Activated CD4-positive, alpha-beta T cell treated with anti-CD3 and anti-CD28 coated beads, Interleukin-2, amount 50 U/mL, for 4 hours (primary cell): ENCODE measurements at regions not wholly inside any gene's neighbourhood (a gene's known extent, or its start where the extent isn't known, plus 50 kb on each side); places are given as distances from the start of the nearest gene placed in this dataset.

ENCODE experiments used
- DNase-seq, 2 experiments: peaks; one replicate each; pipeline ENCODE4 v3.0.0-alpha.2; 2020

DNA sequence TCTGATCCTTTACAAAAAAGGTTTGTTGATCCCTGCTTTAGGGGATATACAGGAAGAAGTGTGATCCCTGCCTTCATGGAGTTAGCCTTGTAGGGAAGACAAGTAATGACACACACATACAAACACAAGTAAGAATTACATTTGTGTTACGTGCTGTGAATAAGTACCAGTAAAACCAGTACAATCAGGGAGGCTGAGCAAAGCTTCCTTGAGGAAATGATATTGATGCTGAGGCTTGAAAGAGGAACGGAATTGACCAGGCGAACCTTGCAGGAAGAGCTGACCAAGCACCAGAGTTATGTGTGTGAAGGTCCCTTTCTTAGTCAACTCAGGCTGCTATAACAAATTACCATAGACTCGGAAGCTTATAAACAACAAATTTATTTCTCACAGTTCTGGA lies 83.6 kb upstream of the CACUL1 start:
- no peak for DNase-seq

DNA sequence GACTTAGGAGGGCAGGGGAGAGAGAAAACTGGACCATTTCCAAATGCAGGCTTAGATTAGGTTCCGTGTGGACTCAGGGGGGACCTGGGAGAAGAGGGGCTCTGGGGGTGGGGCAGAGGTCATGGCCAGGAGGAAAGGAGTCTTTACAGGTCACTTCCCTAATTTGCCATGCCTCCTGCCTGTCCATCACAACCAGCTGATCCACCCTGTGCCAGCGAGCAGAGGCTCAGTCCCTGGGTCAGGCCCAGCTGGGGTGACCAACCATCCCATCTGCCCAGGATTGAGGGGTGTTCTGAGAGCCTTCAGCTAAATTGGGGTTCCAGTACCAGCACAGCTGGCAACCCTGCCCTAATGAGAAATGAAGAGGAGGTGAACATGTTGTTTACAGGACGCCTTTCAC lies 84.6 kb upstream of the CACUL1 start:
- no peak for DNase-seq

DNA sequence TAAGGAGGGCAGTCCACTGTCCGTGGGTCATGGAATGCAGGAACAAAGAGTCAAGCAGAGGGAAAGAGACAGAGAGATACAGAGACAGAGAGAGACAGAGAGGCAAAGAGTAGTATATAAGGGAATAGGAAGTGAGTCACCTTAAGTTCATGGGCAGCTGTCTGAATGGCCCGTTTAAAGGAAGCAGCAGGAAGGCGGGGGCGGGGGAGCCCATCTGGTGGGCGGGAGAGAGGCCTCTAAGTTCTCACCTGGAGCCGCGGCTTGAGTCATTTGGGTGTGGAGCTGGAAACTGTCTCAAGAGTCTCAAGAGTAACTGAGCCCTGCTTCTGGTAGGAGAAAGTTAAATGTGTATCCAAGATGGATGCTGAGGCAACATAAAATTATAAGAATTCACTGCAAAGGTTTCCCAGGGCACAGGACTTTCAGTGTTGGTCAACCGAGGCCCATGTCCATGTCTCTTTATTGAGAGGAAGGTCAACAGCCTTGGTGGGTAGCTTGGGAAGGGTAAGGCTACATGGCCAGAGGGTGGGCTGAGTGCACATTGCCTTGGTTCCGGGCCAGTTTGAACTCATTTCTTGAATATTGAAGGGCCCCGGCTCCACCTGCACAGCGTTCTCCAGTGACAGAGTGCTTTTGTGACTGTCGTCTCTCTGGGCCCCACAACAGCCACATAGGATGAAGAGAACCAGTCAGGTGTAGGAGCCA lies 85.5 kb upstream of the CACUL1 start:
- peak; percentile 33 to 43 for DNase-seq

DNA sequence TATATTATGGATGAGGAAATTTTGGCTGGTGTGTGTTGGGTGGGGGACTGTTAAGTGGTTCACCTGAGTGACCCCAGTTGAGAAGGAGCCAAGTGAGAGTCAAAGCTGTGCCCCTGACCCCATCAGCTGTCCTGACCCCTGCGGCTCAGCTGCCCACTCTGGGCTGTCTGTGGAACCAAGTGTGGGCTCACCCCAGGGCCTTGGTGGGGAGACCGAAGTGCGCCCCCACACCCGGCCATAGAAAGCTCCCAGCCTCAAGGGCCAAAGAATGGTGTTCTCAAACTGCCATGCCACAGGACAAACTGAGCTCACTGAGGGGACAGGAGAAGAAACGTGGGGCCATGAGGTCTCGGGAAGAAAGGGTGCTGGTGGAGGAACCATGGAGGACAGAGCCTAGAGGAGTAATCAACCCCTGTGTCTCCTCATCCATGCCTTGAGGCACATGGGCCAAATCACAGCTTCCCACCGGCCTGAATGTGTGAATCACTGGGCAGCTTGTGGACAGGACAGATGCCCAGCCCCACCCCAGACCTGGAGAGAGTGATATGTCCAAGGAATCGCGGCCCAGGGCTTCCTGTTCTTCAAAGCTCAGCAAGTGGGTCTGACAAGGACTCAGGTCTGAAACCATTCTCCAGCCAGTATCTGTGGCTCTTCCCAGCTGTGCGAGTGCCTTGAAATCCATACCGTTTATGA lies 86.2 kb upstream of the CACUL1 start:
- DNase-seq = no peak

DNA sequence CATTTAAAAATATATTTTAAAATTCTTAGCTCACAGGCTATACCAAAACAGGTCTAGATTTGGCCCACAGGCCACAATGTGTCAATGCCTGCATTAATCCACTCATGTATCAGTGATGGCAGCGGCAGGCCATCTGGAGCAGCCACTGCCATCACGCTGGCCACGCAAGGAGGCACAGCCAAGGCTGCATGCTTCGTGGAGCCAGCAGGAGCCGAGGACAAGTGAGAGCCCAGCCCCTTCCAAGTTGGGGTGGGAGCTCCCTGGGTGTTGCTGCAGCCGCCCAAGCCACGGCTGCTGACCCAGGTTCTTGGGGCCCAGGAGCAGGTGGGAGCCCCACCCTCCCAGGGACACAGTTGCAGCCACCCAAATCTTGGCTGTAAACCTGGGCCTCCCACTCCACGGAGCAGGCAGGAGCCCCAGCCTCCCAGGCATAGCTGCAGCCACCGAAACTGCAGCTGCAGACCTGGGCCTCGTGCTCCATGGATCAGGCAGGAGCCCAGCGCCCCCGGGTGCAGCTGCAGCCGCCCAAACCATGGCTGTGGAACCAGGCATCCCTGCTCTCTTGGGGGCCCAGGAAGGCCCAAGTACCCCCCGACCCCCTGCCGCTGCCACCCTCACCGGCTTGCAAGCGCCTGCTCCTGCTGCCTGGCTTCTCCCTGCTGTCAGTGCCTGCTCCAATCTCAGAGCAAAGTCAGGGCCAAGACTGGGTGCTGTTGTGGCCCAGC lies 87.3 kb upstream of the CACUL1 start:
- DNase-seq = no peak

DNA sequence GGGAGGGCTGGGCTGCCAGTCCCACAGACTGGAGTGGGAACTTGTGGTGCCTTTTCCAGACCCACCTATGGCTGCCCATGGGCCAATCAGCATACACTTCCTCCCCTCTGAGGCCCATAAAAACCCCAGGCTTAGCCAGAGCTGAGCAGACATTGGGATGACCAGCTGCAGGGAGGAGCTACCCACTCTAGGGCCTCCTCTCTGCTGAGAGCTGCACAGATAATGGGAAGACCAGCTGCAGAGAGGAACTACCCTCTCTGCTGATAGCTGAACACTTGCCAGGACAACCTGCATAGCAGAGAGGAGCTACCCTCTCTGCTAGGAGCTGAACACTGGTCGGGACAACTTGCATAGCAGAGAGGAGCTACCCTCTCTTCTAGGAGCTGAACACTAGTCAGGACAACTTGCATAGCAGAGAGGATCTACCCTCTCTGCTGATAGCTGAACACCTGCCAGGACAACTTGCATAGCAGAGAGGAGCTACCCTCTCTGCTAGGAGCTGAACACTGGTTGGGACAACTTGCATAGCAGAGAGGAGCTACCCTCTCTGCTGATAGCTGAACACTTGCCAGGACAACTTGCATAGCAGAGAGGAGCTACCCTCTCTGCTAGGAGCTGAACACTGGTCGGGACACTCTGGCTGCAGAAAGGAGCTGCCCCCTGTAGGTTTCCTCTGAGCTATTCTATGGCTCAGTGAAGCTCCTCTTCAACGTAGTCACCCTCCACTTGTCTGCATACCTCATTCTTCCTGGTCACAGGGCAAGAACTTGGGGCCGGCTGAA lies 88.3 kb upstream of the CACUL1 start:
- no peak for DNase-seq

DNA sequence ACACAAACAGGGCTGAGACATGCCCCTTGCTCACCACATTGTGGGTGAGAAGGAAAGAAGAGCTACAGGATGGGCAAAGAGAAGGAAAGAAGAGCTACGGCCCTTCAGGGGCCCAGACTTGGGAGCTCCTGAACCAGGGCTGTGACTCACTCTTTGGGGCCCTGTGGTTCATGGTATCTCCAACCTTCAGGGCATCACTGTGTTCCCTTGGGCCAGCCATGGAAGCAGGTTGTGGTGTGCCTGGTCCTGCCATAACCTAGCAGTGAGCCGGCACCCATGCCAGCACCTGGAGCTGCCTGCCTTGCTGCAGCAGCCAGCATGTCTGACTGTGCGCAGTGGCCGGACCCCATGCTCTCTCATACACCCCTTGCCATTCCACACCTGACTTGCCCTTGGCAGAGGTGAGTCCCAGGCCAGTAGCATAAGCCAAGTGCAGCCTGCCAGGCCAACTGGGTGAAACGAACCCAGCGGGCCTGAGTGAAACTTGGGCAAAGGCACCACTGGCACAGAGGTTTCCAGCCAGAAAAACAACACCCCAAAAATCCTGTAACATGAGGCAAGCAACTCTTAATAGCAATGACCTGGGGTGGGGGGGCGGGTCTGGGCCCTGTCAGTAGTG lies 89.0 kb upstream of the CACUL1 start:
- DNase-seq = no peak

DNA sequence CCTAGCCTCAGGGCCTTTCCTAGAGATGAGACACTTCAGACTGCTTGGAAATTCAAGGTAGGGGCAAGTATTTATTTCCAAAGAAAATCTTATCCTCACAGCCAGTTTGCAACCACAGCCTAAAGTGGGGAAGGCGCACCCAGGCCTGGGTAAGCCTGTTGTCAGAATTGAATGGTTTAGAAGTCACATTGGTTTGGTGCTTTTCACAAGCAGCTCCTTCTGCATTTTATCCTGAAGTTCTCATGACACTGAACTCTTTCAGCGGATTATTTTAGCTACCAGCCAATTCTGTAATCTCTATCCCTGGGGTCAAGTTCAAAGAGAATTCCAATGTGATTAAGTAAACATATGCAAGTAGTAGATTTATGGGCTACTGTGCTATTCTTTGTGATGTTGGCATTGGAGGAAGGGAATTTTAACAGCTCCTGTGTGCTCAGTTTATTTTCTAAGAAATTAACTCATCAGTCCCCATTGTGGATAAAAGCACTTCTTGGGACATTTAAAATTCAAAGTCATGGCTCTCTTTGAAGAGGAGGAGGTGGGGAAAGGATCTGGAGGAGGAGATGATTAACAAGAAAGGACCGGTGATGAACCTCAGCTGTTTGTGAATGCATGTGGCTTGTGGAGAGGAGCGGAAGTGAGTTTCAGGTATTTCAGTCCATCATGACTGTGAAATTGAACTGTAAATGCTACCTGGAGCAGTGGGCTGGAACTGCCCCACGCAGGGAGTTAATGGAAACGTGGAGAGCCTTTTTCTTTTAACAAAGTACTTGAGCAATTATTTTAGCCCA lies 90.2 kb upstream of the CACUL1 start:
- no peak for DNase-seq

DNA sequence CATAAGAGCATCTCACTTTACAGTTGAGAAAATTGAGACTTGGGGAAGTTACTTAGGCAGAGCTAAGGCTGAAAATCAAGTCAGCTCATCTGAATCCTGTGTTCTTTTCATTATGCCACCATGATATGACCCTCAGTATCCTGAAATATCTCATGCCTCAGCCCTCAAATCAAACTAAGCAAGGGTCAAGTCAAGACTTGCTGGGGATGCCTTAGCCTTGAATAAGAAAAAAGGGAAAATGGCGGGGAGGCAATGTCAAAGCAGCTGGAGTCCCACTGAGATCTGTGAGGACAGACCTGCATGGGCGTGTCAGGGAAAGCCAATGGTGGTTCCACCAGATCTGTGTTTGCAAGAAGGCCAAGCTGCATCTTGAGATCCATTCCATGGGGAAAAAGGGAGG lies 91.0 kb upstream of the CACUL1 start:
- DNase-seq = no peak

DNA sequence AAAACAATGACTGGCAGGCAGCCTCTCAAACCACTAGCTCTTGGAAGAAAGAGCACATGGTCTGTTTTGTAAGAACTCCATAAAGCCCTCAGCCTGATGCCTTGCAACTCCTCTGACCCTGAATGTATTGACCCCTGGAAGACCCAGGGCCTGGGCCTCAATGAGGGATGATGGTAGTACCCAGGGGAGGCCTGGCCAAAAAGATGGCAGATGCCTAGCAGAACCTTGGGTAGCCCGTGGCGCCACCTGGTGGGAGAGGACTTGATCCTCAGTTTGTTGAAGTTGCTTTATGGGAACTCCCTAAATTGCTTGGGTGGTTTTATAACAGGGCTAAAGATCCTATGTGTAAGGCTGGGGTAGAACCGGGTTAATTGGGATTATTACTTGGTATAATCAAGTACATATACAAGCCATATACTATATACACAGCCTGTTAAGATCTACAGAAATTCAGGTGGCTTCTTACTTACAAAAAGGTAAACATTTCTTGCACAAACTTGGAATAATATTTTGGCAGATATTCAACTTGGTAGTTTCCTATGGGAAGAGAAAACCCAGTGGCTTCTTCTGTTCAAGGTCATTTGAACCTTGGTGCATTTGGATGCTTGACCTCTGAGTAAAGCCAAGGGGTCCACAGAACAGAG lies 95.8 kb upstream of the CACUL1 start:
- peak; percentile 53 to 54 for DNase-seq

DNA sequence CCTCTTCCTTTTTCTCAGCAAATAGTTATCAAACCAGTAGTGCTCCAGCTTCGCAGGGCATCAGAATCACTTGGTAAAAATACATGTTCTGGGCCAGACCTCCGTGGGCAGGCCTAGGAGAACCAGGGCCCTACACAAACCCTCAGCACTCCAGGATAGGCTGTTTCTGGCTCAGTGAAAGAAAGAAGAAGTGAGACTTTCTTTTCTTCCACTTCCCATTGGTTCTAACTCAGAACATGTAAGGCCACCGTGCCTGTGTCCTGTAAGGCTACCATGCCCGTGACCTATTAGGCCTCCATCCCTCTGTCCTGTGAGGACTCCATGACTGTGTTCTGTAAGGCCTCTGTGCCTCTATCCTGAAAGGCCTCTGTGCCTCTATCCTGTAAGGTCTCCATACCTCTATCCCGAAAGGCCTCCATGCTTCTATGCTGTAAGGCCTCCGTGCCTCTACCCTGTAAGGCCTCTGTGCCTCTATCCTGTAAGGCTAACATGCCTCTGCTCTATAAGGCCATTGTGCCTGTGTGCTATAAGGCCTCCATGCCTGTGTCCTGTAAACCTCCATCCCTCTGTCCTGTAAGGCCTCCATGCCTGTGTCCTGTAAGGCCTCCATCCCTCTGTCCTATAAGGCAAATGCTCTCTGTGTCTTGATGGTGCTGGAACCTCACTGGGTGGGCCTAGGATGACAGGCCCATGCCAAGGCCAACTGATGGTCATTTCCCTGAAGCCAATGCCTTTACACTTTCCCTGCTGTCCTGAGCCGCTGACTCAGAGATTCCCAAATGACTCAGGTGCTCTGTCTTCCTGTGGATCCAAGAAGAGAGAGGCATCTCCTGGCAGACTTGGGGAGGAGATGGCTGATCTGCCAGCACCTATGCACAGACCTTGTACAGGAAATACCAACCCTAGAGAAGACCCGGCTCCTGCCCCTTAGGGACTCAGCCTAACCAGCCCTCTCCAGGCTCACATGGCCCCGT lies 96.6 kb upstream of the CACUL1 start:
- no peak for DNase-seq

DNA sequence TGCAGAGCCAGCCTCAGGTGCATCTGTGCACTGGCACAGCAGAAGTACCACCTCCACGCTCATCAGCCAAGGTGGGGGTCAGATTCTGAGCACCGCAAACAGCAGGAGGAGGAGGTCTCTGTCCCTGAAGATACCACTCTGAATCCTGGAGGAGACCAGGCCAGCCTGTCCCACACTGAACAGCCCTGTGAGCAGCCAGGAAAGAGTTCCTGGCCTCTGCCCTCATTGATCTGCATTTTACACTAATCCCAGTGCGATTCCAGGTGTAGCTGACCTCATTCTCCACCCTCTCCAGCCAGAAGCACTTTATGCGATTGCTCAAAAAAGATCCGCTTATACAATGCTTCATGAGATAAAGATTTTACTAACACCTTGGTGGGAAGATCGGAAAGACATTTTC lies 99.1 kb upstream of the CACUL1 start:
- DNase-seq = no peak

DNA sequence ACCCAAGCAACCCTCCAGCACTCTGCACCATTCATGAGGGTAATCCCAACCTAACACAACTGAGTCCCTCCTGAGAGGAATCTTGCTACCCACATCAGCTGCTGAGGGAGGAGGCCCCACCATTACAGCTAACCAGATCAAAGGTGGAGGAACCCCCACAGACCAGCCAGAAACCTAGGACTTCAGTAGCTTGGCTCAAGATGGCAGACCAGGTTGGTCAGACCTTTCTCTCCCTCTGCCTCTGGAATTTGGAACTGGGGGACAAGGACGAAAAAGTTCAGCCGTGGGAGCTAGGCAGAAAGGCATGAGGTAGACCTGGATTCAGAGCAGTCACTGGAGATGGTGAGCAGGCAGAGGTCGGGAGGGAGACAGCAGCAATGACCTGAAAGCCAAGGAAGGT lies 101.3 kb upstream of the CACUL1 start:
- DNase-seq = no peak

DNA sequence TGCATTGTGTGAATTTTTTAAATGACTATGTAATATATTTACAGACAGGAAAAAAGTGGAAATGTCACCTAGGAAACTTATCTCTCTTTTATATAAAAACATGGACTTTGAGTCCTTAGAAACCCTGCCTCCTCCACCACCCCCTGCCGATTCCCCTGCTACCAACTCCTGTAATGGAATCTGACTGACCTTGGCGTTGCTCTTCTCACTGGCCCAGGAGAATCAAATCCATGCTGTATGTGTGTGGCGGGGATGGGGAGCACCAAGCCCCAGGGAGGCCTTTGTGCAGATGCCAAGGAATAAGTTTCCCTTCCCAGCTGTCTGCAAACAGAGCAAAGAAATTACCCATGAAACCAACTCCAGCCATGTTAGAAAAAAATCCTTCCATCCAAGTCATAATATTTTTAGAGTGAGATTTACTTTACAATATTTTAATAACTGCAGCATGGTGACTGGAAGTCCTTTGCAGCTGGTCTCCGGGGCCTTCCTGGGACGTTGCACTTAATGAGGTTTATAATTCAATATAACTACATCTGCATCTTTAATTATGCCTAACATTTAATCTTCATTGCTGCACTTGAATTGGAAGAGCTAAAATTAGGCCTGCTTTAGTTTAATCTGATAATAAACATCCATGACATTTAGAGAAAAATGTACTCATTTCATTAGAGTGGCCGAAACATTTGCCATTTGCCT lies 111.4 kb upstream of the CACUL1 start:
- no peak for DNase-seq

DNA sequence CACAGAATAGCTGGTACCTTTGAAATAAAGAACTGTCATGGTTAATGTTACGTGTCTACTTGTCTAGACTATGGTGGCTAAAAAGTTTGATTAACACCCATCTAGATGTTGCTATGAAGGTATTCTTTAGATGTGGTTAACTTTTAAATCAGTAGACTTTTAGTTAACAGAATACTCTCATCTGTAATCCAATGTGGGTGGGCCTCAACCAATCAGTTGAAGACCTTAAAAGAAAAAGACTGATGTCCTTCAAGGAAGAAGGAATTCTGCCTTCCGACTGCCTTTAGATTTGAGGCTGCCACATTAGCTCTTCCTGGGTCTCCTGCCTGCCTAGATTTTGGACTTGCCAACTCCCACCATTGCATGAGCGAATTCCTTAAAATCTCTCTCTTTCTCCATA lies 113.0 kb upstream of the CACUL1 start:
- DNase-seq = no peak

DNA sequence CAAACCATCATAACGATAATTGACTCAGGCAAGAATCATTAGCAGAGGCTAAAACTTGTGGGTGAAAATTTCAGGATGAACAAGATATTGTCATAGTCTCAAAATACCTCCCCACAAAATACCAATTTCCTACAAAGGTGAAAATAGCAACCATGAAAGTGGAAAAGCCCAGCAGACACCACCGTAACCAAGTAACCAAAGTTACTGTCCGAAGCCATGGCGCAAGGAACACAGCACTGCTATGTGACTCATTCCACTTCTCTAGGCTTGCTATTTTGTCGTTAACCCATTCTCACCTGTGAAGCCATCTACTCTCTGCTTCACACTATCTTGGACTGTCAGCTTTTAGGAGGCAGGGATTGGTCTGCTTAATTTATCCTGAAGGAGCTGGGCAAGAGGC lies 113.8 kb upstream of the CACUL1 start:
- DNase-seq = no peak

DNA sequence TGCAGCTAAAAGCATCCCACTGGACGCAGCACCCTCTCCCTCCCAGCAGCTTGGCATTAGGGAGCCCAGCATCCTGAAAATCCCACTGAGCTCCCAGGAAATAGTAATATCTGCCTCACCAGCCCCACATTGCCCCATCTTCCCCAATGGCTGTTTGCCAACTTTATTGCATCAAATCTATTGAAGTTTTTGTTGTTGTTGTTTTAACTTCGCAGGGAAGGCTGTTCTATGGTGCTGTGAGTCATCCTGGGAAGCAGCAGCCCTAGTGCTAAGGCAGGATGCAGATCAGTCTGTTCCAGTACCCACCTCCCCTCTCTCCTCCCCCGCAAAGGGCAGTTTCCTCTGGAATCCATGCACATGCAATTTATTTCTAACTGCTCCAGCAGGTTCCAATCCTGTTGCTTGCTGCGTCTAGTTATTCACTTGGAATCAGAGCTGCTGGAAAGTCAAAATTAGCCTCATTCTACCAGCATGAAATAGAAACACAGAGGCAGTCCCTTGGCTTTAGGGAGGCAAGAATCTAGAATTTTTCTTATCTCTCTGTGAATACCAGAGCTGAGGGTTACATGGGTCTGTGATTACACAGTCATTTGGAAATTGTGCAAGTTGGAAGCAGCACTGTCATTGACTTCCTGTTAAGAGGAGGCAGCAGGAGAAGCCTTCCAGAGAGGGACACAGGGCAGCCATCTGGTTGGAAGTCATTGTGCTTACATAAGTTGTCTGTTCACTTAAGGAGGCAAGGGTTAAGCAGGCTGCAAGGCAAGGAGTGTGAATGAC lies 115.9 kb upstream of the CACUL1 start:
- no peak for DNase-seq

DNA sequence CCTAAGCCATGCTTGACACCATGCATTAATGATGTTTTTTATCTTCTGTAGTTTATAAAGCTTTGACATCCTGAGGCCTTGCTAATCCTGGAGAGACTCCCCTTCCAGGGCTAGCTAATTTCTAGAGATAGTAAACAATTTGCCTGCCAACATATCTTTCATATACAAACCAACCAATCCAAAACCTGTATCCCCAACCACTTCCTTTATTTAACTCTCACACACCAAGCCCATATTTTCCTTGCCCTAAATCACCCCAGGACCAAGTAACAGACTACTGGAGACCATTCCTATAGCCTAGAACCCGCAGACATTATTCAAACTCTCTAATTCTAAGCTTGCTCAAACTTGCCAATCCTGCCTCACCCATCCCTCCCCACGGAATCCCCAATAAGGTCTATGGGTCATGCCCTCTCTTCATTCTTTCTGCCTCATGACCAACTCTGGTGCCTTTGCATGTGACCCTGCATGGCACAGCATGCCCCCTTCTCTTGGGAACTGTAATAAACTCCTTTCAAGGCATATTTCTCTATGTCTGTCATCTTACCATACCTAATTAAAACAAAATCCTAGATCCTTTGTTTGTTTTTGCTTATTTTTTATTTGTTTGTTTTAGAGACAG lies 116.6 kb upstream of the CACUL1 start:
- DNase-seq = no peak
